Left hindlimb (tissue), 1 donor: ENCODE measurements at regions not wholly inside any gene's neighbourhood (a gene's known extent, or its start where the extent isn't known, plus 50 kb on each side); places are given as distances from the start of the nearest gene placed in this dataset.
"Not testable (repeated sequence)": the region's sequence is repeated elsewhere in the genome, so short reads cannot be mapped to it uniquely, and the experiment has no call there.

ENCODE experiments used
- DNase-seq: peaks from one replicate; pipeline ENCODE4 v3.0.0-alpha.2; 2018

GRCh38 chr6:131336596-131336995, 201.3 kb downstream of the AKAP7 start:
- no peak for DNase-seq

- not testable (repeated sequence) for DNase-seq
Measured at GRCh38 chr6:131346896-131347295, 211.6 kb downstream of the AKAP7 start.

- DNase-seq = no peak
Measured at GRCh38 chr6:131348572-131348971, 213.3 kb downstream of the AKAP7 start.

- DNase-seq = no peak
Measured at GRCh38 chr6:131349199-131349598, 213.9 kb downstream of the AKAP7 start.

GRCh38 chr6:131353106-131353505, 217.8 kb downstream of the AKAP7 start:
- no peak for DNase-seq

- no peak for DNase-seq
Measured at GRCh38 chr6:131353876-131354275, 218.6 kb downstream of the AKAP7 start.

- no peak for DNase-seq
Measured at GRCh38 chr6:131354356-131354755, 218.7 kb upstream of the ARG1 start.

GRCh38 chr6:131356161-131356560, 216.9 kb upstream of the ARG1 start:
- no peak for DNase-seq

- no peak for DNase-seq
Measured at GRCh38 chr6:131357501-131357900, 215.5 kb upstream of the ARG1 start.

GRCh38 chr6:131362070-131362469, 211.0 kb upstream of the ARG1 start:
- DNase-seq = no peak

- DNase-seq = no peak
Measured at GRCh38 chr6:131362696-131363095, 210.3 kb upstream of the ARG1 start.

- no peak for DNase-seq
Measured at GRCh38 chr6:131363947-131364834, 208.8 kb upstream of the ARG1 start.

- no peak for DNase-seq
Measured at GRCh38 chr6:131366223-131366622, 206.8 kb upstream of the ARG1 start.

- DNase-seq = no peak
Measured at GRCh38 chr6:131367206-131367873, 205.7 kb upstream of the ARG1 start.

GRCh38 chr6:131368198-131368911, 204.7 kb upstream of the ARG1 start:
- DNase-seq = peak; percentile 75

- no peak for DNase-seq
Measured at GRCh38 chr6:131372535-131372934, 200.5 kb upstream of the ARG1 start.

- no peak for DNase-seq
Measured at GRCh38 chr6:131377112-131377705, 195.8 kb upstream of the ARG1 start.

GRCh38 chr6:131378874-131379273, 194.2 kb upstream of the ARG1 start:
- no peak for DNase-seq

GRCh38 chr6:131379948-131380347, 193.1 kb upstream of the ARG1 start:
- no peak for DNase-seq

- DNase-seq = peak; percentile 47
Measured at GRCh38 chr6:131381052-131381708, 191.8 kb upstream of the ARG1 start.

- DNase-seq = no peak
Measured at GRCh38 chr6:131381709-131382093, 191.3 kb upstream of the ARG1 start.

GRCh38 chr6:131382631-131383030, 190.4 kb upstream of the ARG1 start:
- DNase-seq = no peak
